H1 (cell line): ENCODE measurements at regions not wholly inside any gene's neighbourhood (a gene's known extent, or its start where the extent isn't known, plus 50 kb on each side); places are given as distances from the start of the nearest gene placed in this dataset.

Source experiments
- CTCF ChIA-PET: fragments of 300-600 bp; sonication (Branson Sonifier 250); formaldehyde crosslinking; loops from one replicate; lab custom pipeline; 2021; ENCODE audit not compliant: partially characterized antibody; lab: Charles Lee
- POLR2A ChIA-PET: fragments of 300-600 bp; sonication (Branson Sonifier 250); formaldehyde crosslinking; loops from one replicate; lab custom pipeline; 2021; ENCODE audit warnings: inconsistent platforms; ENCODE audit not compliant: partially characterized antibody; lab: Charles Lee
- DNase-seq, 2 experiments: peaks; one replicate each; pipeline versions ENCODE4 v3.0.0 to v3.0.0-alpha.2; 2010 to 2022; ENCODE audit warnings: low spot score in 2 of 2, low read depth in 1 of 2, mixed read lengths in 1 of 2
- FAIRE-seq: peaks from 2 replicates; lab custom pipeline; 2011; peaks lifted over from hg19 to GRCh38; lab: Jason Lieb, UNC
- H2AFZ ChIP-seq: 2 replicates; pipeline ENCODE4 v1.8.1; 2012; ENCODE audit warnings: low read length, inconsistent platforms
- H2AK5ac ChIP-seq: 2 replicates; pipeline ENCODE4 v1.6.1; 2013; ENCODE audit warnings: low read depth, low read length
- H2BK120ac ChIP-seq: replicated peaks from 2 replicates; pipeline ENCODE3; 2013; ENCODE audit warnings: low read depth, low read length, inconsistent platforms
- H2BK12ac ChIP-seq: 2 replicates; pipeline ENCODE4 v1.6.1; 2013; ENCODE audit warnings: low read depth, low read length
- H2BK15ac ChIP-seq: 2 replicates; pipeline ENCODE4 v1.6.1; 2013; ENCODE audit warnings: low read length
- H2BK20ac ChIP-seq: 2 replicates; pipeline ENCODE4 v1.6.1; 2013; ENCODE audit warnings: low read length
- H2BK5ac ChIP-seq: 2 replicates; pipeline ENCODE4 v1.6.1; 2013; ENCODE audit warnings: low read depth, low read length
- H3K14ac ChIP-seq: 2 replicates; pipeline ENCODE4 v1.6.1; 2013; ENCODE audit warnings: inconsistent platforms; ENCODE audit not compliant: insufficient read length
- H3K18ac ChIP-seq: 2 replicates; pipeline ENCODE4 v1.6.1; 2013; ENCODE audit warnings: low read length; ENCODE audit errors: extremely low read depth
- H3K23ac ChIP-seq: 2 replicates; pipeline ENCODE4 v1.6.1; 2013; ENCODE audit warnings: inconsistent platforms; ENCODE audit not compliant: insufficient read length
- H3K23me2 ChIP-seq: 2 replicates; pipeline ENCODE4 v1.6.1; 2013; ENCODE audit warnings: low read depth, low read length
- H3K27ac ChIP-seq: 2 replicates; pipeline ENCODE4 v1.6.1; 2011; ENCODE audit warnings: low read depth, low read length, inconsistent platforms
- H3K27me3 ChIP-seq, 4 experiments: replicated peaks in 1 of 4; 1 replicate in 1 of 4; 2 replicates in 3 of 4; pipeline versions ENCODE4 v1.6.1 to v1.8.1; 2011 to 2013; ENCODE audit warnings: low read length in 3 of 4, mild to moderate bottlenecking in 3 of 4, inconsistent platforms in 2 of 4, mixed read lengths in 2 of 4, moderate library complexity in 1 of 4; ENCODE audit not compliant: control insufficient read depth in 3 of 4, insufficient read depth in 3 of 4; ENCODE audit errors: extremely low read depth in 1 of 4
- H3K36me3 ChIP-seq, 4 experiments: 2 replicates each; pipeline versions ENCODE4 v1.6.1 to v1.8.1; 2011 to 2013; ENCODE audit warnings: mild to moderate bottlenecking in 4 of 4, low read length in 3 of 4, moderate library complexity in 2 of 4, control low read depth in 1 of 4, inconsistent platforms in 1 of 4; ENCODE audit not compliant: insufficient read depth in 4 of 4, control insufficient read depth in 2 of 4
- H3K4ac ChIP-seq: replicated peaks from 2 replicates; pipeline ENCODE3; 2013; ENCODE audit warnings: low read length, low read depth, mixed read lengths, inconsistent platforms; ENCODE audit not compliant: insufficient read length
- H3K4me1 ChIP-seq, 4 experiments: replicated peaks in 1 of 4; 1 replicate in 1 of 4; 2 replicates in 3 of 4; pipeline versions ENCODE4 v1.6.1 to v1.8.1; 2011 to 2013; ENCODE audit warnings: low read length in 3 of 4, inconsistent platforms in 2 of 4, mixed read lengths in 1 of 4; ENCODE audit not compliant: insufficient read depth in 4 of 4, control insufficient read depth in 3 of 4
- H3K4me2 ChIP-seq, 2 experiments: 2 replicates each; pipeline versions ENCODE4 v1.6.1 to v1.8.1; 2011 to 2013; ENCODE audit warnings: low read depth in 2 of 2, low read length in 2 of 2, control low read depth in 1 of 2, inconsistent platforms in 1 of 2, mild to moderate bottlenecking in 1 of 2; ENCODE audit not compliant: insufficient read depth in 1 of 2
- H3K4me3 ChIP-seq, 4 experiments: fragments of 200-600, 300-600 bp in 1 of 4; sonication (generic), shearing (Covaris generic), sonication (Bioruptor Twin) in 1 of 4; 2 replicates each; pipeline versions ENCODE4 v1.5.1 to v1.8.1; 2011 to 2016; ENCODE audit warnings: low read length in 4 of 4, low read depth in 3 of 4, control low read depth in 2 of 4, inconsistent platforms in 2 of 4, mild to moderate bottlenecking in 2 of 4, mixed read lengths in 1 of 4, moderate library complexity in 1 of 4; ENCODE audit not compliant: insufficient read depth in 2 of 4; ENCODE audit errors: extremely low read depth in 1 of 4
- H3K56ac ChIP-seq: replicated peaks from 2 replicates; pipeline ENCODE3; 2013; ENCODE audit warnings: low read depth, mild to moderate bottlenecking, mixed read lengths, low read length, inconsistent platforms; ENCODE audit not compliant: insufficient read length
- H3K79me1 ChIP-seq: 2 replicates; pipeline ENCODE4 v1.6.1; 2013; ENCODE audit warnings: low read depth, low read length, control low read depth
- H3K79me2 ChIP-seq, 2 experiments: 2 replicates each; pipeline versions ENCODE4 v1.6.1 to v1.8.1; 2012 to 2013; ENCODE audit warnings: low read length in 2 of 2, mild to moderate bottlenecking in 2 of 2, inconsistent platforms in 1 of 2; ENCODE audit not compliant: insufficient read depth in 2 of 2, control insufficient read depth in 1 of 2
- H3K9ac ChIP-seq, 4 experiments: replicated peaks in 1 of 4; 1 replicate in 1 of 4; 2 replicates in 3 of 4; pipeline versions ENCODE4 v1.6.1 to v1.8.1; 2011 to 2013; ENCODE audit warnings: low read depth in 3 of 4, low read length in 3 of 4, control low read depth in 2 of 4, mild to moderate bottlenecking in 2 of 4, moderate library complexity in 2 of 4, inconsistent platforms in 1 of 4; ENCODE audit errors: extremely low read depth in 1 of 4
- H3K9me3 ChIP-seq, 2 experiments: 2 replicates each; pipeline versions ENCODE4 v1.6.1 to v1.8.1; 2012 to 2013; ENCODE audit warnings: mild to moderate bottlenecking in 2 of 2, moderate library complexity in 2 of 2, control low read depth in 1 of 2, inconsistent platforms in 1 of 2, low read depth in 1 of 2, low read length in 1 of 2, mixed read lengths in 1 of 2; ENCODE audit not compliant: insufficient read depth in 2 of 2
- H4K20me1 ChIP-seq, 2 experiments: replicated peaks in 1 of 2; 2 replicates each; pipeline versions ENCODE3 to v1.8.1; 2011 to 2013; ENCODE audit warnings: inconsistent platforms in 2 of 2, low read length in 2 of 2, mild to moderate bottlenecking in 1 of 2; ENCODE audit not compliant: insufficient read depth in 2 of 2, control insufficient read depth in 1 of 2
- H4K5ac ChIP-seq: 2 replicates; pipeline ENCODE4 v1.6.1; 2013; ENCODE audit warnings: low read length, low read depth, mixed read lengths, inconsistent platforms; ENCODE audit not compliant: insufficient read length
- H4K8ac ChIP-seq: 2 replicates; pipeline ENCODE4 v1.8.0; 2013; ENCODE audit warnings: mild to moderate bottlenecking, moderate library complexity, low read length, inconsistent platforms; ENCODE audit not compliant: insufficient read depth; ENCODE audit errors: extremely low read depth
- H4K91ac ChIP-seq: replicated peaks from 2 replicates; pipeline ENCODE3; 2013; ENCODE audit warnings: low read length, mixed read lengths, inconsistent platforms; ENCODE audit not compliant: insufficient read length
- CHD2 ChIP-seq: IDR thresholded peaks from 2 replicates; pipeline ENCODE4 v1.6.1; 2012; ENCODE audit warnings: low read length, improper control_type of control experiment
- FOSL1 ChIP-seq: IDR thresholded peaks from 2 replicates; pipeline ENCODE4 v1.6.1; 2011; ENCODE audit warnings: mild to moderate bottlenecking, low read depth, low read length, moderate library complexity; ENCODE audit not compliant: insufficient read depth
- JUN ChIP-seq: IDR thresholded peaks from 2 replicates; pipeline ENCODE4 v1.6.1; 2011; ENCODE audit warnings: low read depth, mild to moderate bottlenecking, improper control_type of control experiment, low read length
- MAX ChIP-seq: IDR thresholded peaks from 2 replicates; pipeline ENCODE4 v1.6.1; 2012; ENCODE audit warnings: inconsistent platforms
- RBBP5 ChIP-seq: IDR thresholded peaks from 2 replicates; pipeline ENCODE4 v1.7.1; 2012; ENCODE audit warnings: low read depth, mild to moderate bottlenecking, inconsistent platforms, low read length, moderate library complexity, borderline replicate concordance
- TAF7 ChIP-seq: optimal IDR thresholded peaks from 2 replicates; pipeline ENCODE3; 2011; ENCODE audit warnings: low read depth, mild to moderate bottlenecking, inconsistent platforms, low read length, moderate library complexity, borderline replicate concordance
- WGBS, 2 experiments: shearing (Covaris generic) in 1 of 2; methylation state at CpG; one replicate each; pipeline versions ENCODE4 v1.1.6 to v1.1.7; 2013 to 2015; ENCODE audit warnings: low lambda C conversion rate in 2 of 2, mixed read lengths in 2 of 2, inconsistent platforms in 1 of 2, low coverage in 1 of 2, missing lambda C conversion rate in 1 of 2; ENCODE audit not compliant: insufficient replicate concordance in 2 of 2, insufficient coverage in 1 of 2, insufficient read length in 1 of 2; ENCODE audit errors: extremely low coverage in 1 of 2, missing lambda C conversion rate in 1 of 2; 5-methylcytosine and 5-hydroxymethylcytosine counted together

GRCh38 chr21:9763306-9763705 is 758.1 kb upstream of the TPTE start:
- Histone ChIP-seq H3K4ac (no peak overlapping the region), H4K8ac (no peak overlapping the region), H4K5ac (no peak overlapping the region), H3K56ac (no peak overlapping the region), H2AK5ac (no peak overlapping the region), H2BK20ac (no peak overlapping the region), H3K4me3 (no peak overlapping the region), H3K4me1 (no peaks in the 10 kb centered on the region), H2BK5ac (no peak overlapping the region), H3K23me2 (peaks cover 2% of the 10 kb centered on the region; the same call in 1 of the 2 replicates), H3K27ac (no peak overlapping the region), H3K79me1 (no peaks in the 10 kb centered on the region; the same call in 1 of the 2 replicates), H4K91ac (no peak overlapping the region), H2AFZ (no peak overlapping the region), H4K20me1 (no peaks in the 10 kb centered on the region), H3K27me3 (no peaks in the 10 kb centered on the region), H3K9me3 (peaks cover 75 to 77% of the 10 kb centered on the region in 2 experiments), H3K79me2 (no peaks in the 10 kb centered on the region), H2BK15ac (no peak overlapping the region), H3K4me2 (no peak overlapping the region), H3K14ac (no peak overlapping the region), H3K36me3 (no peaks in the 10 kb centered on the region; a peak in 1 of 8 replicates), H3K23ac (no peak overlapping the region), H3K18ac (no peak overlapping the region), H2BK12ac (no peak overlapping the region), H3K9ac (no peak overlapping the region), H2BK120ac (no peak overlapping the region)
- POLR2A ChIA-PET: no interaction called here
- DNase-seq (no peak), FAIRE-seq (no peak)
- CTCF ChIA-PET: no interaction called here
- no peak for TF ChIP-seq CHD2
- TF ChIP-seq TAF7: no peak
- TF ChIP-seq JUN: no peak
- no peak for TF ChIP-seq MAX
- TF ChIP-seq RBBP5: no peak
- no peak for TF ChIP-seq FOSL1
- WGBS, 2 experiments: 93% methylated on average over 3 of the region's 3 CpGs; no CpG with 5 or more reads in 1 of the 2 experiments
